ENCODE measurements at regions not wholly inside any gene's neighbourhood (a gene's known extent, or its start where the extent isn't known, plus 50 kb on each side); places are given as distances from the start of the nearest gene placed in this dataset.

DNA sequence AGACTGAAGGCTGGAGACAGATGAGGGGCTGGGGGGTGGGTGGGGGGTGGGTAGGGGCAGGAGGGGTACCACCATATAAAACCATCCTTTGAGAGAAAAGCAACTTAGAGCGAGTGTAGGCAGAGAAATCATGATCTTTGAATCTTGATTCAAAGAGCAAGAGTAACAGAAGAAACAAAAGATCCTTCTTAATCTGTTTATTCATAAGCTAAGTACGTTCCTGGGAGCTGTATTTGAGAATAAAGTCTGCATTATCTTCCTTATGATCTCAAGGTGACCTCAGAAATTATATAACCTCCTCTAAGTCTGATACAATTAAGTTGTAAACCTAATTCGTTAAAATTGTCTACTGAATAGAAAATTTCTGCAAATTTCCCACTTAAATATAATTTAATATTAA lies 558.8 kb downstream of the NR2F1-AS1 start:
- H3K9me3 ChIP-seq (ENCODE audit: control insufficient read depth, insufficient read depth, low read depth, low read length) = no peaks in the 10 kb centered on the region
- H3K4me3 ChIP-seq (replicated peaks in 1 of 4; ENCODE audit: control extremely low read depth in 1 of 4, insufficient read depth in 1 of 4, low read depth in 3 of 4, low read length in 4 of 4) = no peak overlapping the region
- no peaks in the 10 kb centered on the region for H3K36me3 ChIP-seq (ENCODE audit: control insufficient read depth, insufficient read depth, low read length)
- no peak overlapping the region for H2AFZ ChIP-seq (ENCODE audit: low read length)
- H3K4me1 ChIP-seq (ENCODE audit: control insufficient read depth, extremely low read depth, insufficient read depth, low read length) = no peaks in the 10 kb centered on the region
- no peak overlapping the region for H3K9ac ChIP-seq (ENCODE audit: insufficient read depth, low read length)
- TF ChIP-seq EZH2 (IDR thresholded peaks at IDR 0.05; ENCODE audit: low read length, missing control alignments) = no peak
- TF ChIP-seq, protein P1, sequence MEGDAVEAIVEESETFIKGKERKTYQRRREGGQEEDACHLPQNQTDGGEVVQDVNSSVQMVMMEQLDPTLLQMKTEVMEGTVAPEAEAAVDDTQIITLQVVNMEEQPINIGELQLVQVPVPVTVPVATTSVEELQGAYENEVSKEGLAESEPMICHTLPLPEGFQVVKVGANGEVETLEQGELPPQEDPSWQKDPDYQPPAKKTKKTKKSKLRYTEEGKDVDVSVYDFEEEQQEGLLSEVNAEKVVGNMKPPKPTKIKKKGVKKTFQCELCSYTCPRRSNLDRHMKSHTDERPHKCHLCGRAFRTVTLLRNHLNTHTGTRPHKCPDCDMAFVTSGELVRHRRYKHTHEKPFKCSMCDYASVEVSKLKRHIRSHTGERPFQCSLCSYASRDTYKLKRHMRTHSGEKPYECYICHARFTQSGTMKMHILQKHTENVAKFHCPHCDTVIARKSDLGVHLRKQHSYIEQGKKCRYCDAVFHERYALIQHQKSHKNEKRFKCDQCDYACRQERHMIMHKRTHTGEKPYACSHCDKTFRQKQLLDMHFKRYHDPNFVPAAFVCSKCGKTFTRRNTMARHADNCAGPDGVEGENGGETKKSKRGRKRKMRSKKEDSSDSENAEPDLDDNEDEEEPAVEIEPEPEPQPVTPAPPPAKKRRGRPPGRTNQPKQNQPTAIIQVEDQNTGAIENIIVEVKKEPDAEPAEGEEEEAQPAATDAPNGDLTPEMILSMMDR (conservative IDR thresholded peaks at IDR 0.05 in 1 of 2, IDR thresholded peaks at IDR 0.05 in 1 of 2; ENCODE audit: low read depth in 1 of 2, low read length in 2 of 2) = no peak
- H3K79me2 ChIP-seq (ENCODE audit: control insufficient read depth, insufficient read depth, low read length) = no peaks in the 10 kb centered on the region
- H4K20me1 ChIP-seq (ENCODE audit: control insufficient read depth, extremely low read depth, insufficient read depth, low read length) = no peaks in the 10 kb centered on the region
- no peak overlapping the region for H3K27ac ChIP-seq (ENCODE audit: insufficient read depth, low read length)
- H3K4me2 ChIP-seq (ENCODE audit: extremely low read depth, insufficient read depth, low read length) = no peak overlapping the region
- no peaks in the 10 kb centered on the region for H3K27me3 ChIP-seq (ENCODE audit: control insufficient read depth, insufficient read depth, low read length)
- DNase-seq (ENCODE audit: low read depth in 2 of 2) = no peak

DNA sequence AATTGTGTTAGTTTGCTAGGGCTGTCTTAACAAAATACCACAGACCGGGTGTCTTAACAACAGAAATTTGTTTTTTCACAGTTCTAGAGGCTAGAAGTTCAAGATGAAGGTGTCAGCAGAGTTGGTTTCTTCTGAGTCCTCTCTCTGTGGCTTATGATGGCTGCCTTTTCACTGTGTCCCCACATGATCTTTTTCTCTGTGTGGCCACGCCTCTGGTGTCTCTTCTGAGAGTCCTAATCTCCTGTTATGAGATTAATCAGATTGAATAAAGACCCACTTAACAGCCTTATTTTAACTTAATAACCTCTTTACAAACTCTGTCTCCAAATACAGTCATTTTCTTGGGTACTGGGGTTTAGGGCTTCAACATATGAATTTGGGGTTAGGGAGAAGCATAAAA lies 561.1 kb downstream of the NR2F1-AS1 start:
- H4K20me1 ChIP-seq (ENCODE audit: control insufficient read depth, extremely low read depth, insufficient read depth, low read length) = no peaks in the 10 kb centered on the region
- H3K4me2 ChIP-seq (ENCODE audit: extremely low read depth, insufficient read depth, low read length) = no peak overlapping the region
- H3K4me1 ChIP-seq (ENCODE audit: control insufficient read depth, extremely low read depth, insufficient read depth, low read length) = no peaks in the 10 kb centered on the region
- H3K36me3 ChIP-seq (ENCODE audit: control insufficient read depth, insufficient read depth, low read length) = no peaks in the 10 kb centered on the region
- H2AFZ ChIP-seq (ENCODE audit: low read length) = no peak overlapping the region
- H3K27ac ChIP-seq (ENCODE audit: insufficient read depth, low read length) = no peak overlapping the region
- H3K9me3 ChIP-seq (ENCODE audit: control insufficient read depth, insufficient read depth, low read depth, low read length) = no peaks in the 10 kb centered on the region
- no peaks in the 10 kb centered on the region for H3K79me2 ChIP-seq (ENCODE audit: control insufficient read depth, insufficient read depth, low read length)
- H3K9ac ChIP-seq (ENCODE audit: insufficient read depth, low read length) = no peak overlapping the region
- DNase-seq (ENCODE audit: low read depth in 2 of 2) = no peak
- H3K4me3 ChIP-seq (replicated peaks in 1 of 4; ENCODE audit: control extremely low read depth in 1 of 4, insufficient read depth in 1 of 4, low read depth in 3 of 4, low read length in 4 of 4) = no peak overlapping the region
- no peak for TF ChIP-seq EZH2 (IDR thresholded peaks at IDR 0.05; ENCODE audit: low read length, missing control alignments)
- TF ChIP-seq, protein P1 (conservative IDR thresholded peaks at IDR 0.05 in 1 of 2, IDR thresholded peaks at IDR 0.05 in 1 of 2; ENCODE audit: low read depth in 1 of 2, low read length in 2 of 2) = no peak
- no peaks in the 10 kb centered on the region for H3K27me3 ChIP-seq (ENCODE audit: control insufficient read depth, insufficient read depth, low read length)

DNA sequence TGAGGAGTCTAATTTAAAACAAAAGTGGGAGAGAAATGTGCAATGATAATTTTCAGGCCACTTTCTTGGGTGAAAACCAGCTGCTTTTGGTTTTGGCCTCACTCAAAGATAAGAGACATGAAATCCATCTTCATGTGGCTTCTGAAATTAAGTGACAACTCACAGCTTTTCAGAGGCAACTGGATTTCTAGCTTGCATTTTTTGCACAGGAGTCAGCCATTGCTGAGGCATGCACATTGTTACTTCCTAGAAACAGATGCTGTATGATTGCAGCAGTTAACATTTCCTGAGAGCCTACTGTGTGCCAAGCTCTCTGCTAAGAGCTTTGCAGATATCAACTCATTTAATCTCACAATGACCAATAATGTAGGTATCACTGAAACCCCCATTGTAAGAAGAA lies 562.6 kb downstream of the NR2F1-AS1 start:
- H3K4me2 ChIP-seq (ENCODE audit: extremely low read depth, insufficient read depth, low read length) = no peak overlapping the region
- peak in 1 of 2 donors; percentile 77 for DNase-seq (ENCODE audit: low read depth in 2 of 2)
- H3K27ac ChIP-seq (ENCODE audit: insufficient read depth, low read length) = no peak overlapping the region

More for the DNA sequence above, 562.6 kb downstream of the NR2F1-AS1 start:
- TF ChIP-seq EZH2 (IDR thresholded peaks at IDR 0.05; ENCODE audit: low read length, missing control alignments) = no peak
- TF ChIP-seq, protein P1 (conservative IDR thresholded peaks at IDR 0.05 in 1 of 2, IDR thresholded peaks at IDR 0.05 in 1 of 2; ENCODE audit: low read depth in 1 of 2, low read length in 2 of 2) = no peak
- no peaks in the 10 kb centered on the region for H4K20me1 ChIP-seq (ENCODE audit: control insufficient read depth, extremely low read depth, insufficient read depth, low read length)
- H3K9ac ChIP-seq (ENCODE audit: insufficient read depth, low read length) = no peak overlapping the region
- H3K79me2 ChIP-seq (ENCODE audit: control insufficient read depth, insufficient read depth, low read length) = no peaks in the 10 kb centered on the region
- no peaks in the 10 kb centered on the region for H3K27me3 ChIP-seq (ENCODE audit: control insufficient read depth, insufficient read depth, low read length)
- no peak overlapping the region for H2AFZ ChIP-seq (ENCODE audit: low read length)
- H3K4me1 ChIP-seq (ENCODE audit: control insufficient read depth, extremely low read depth, insufficient read depth, low read length) = no peaks in the 10 kb centered on the region
- no peaks in the 10 kb centered on the region for H3K9me3 ChIP-seq (ENCODE audit: control insufficient read depth, insufficient read depth, low read depth, low read length)
- no peaks in the 10 kb centered on the region for H3K36me3 ChIP-seq (ENCODE audit: control insufficient read depth, insufficient read depth, low read length)
- no peak overlapping the region for H3K4me3 ChIP-seq (replicated peaks in 1 of 4; ENCODE audit: control extremely low read depth in 1 of 4, insufficient read depth in 1 of 4, low read depth in 3 of 4, low read length in 4 of 4)

Measured in fibroblast of lung (primary cell).